SK-N-MC (cell line): ENCODE measurements at regions not wholly inside any gene's neighbourhood (a gene's known extent, or its start where the extent isn't known, plus 50 kb on each side); places are given as distances from the start of the nearest gene placed in this dataset.

Experiments used
- EZH2 ChIP-seq: fragments of 200-600 bp; sonication (generic); IDR thresholded peaks from one replicate; pipeline ENCODE4 v1.6.1; 2017; ENCODE audit warnings: antibody characterized with exemption
- FOXP2 ChIP-seq: optimal IDR thresholded peaks from 2 replicates; pipeline ENCODE3; 2011; ENCODE audit warnings: mild to moderate bottlenecking, moderate library complexity; ENCODE audit not compliant: insufficient read depth; ENCODE audit errors: extremely low read length, control extremely low read depth
- POLR2AphosphoS5 ChIP-seq: IDR thresholded peaks from 2 replicates; pipeline ENCODE4 v1.6.1; 2012; ENCODE audit warnings: mild to moderate bottlenecking, low read depth, low read length, borderline replicate concordance

DNA sequence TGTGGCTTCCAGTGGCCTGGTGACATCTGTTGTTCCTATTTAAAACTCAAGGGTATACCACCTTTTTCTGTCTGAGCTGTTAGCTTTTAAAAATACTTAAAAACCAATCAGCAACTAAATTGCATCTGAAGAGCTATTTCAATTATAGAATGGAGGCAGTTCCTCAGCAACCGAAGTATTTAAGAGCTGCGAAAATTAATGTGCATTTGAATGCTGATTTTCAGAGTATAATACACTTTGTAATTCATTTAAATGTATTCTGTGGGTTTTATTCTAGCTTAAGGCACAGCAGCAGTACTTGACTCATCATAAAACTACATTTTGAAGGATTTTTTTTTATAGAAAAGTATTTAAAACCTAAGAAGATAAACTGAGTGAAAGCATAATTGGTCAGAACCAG, 404.9 kb upstream of the PRKCQ start:
- TF ChIP-seq POLR2AphosphoS5 (no peak), EZH2 (no peak), FOXP2 (no peak)
